Nephron (organoid): ENCODE measurements at regions not wholly inside any gene's neighbourhood (a gene's known extent, or its start where the extent isn't known, plus 50 kb on each side); places are given as distances from the start of the nearest gene placed in this dataset.

Experiments used
- H3K27ac Mint-ChIP-seq, 3 experiments: 2 replicates each; pipeline ENCODE4 v1.8.0; 2020; ENCODE audit warnings: mixed read lengths in 3 of 3, mild to moderate bottlenecking in 2 of 3, moderate library complexity in 1 of 3
- H3K27me3 Mint-ChIP-seq: 2 replicates; pipeline ENCODE4 v1.8.0; 2021; ENCODE audit warnings: low read depth, mild to moderate bottlenecking, moderate library complexity, mixed read lengths
- H3K36me3 Mint-ChIP-seq: 2 replicates; pipeline ENCODE4 v1.8.0; 2020; ENCODE audit warnings: low read depth, mixed read lengths
- H3K4me1 Mint-ChIP-seq: 2 replicates; pipeline ENCODE4 v1.8.0; 2020; ENCODE audit warnings: mixed read lengths
- H3K4me3 Mint-ChIP-seq, 3 experiments: 2 replicates each; pipeline ENCODE4 v1.8.0; 2020; ENCODE audit warnings: mild to moderate bottlenecking in 3 of 3, mixed read lengths in 3 of 3, moderate library complexity in 2 of 3
- H3K9me3 Mint-ChIP-seq: 2 replicates; pipeline ENCODE4 v1.8.0; 2020; ENCODE audit warnings: mixed read lengths
- TF ChIP-seq, protein P1 (sequence below), 3 experiments: fragments of 200-600 bp; sonication (generic); IDR thresholded peaks; one replicate each; pipeline ENCODE4 v1.5.0; 2021; ENCODE audit warnings: antibody characterized with exemption in 3 of 3; ENCODE audit not compliant: unreplicated experiment in 3 of 3

DNA sequence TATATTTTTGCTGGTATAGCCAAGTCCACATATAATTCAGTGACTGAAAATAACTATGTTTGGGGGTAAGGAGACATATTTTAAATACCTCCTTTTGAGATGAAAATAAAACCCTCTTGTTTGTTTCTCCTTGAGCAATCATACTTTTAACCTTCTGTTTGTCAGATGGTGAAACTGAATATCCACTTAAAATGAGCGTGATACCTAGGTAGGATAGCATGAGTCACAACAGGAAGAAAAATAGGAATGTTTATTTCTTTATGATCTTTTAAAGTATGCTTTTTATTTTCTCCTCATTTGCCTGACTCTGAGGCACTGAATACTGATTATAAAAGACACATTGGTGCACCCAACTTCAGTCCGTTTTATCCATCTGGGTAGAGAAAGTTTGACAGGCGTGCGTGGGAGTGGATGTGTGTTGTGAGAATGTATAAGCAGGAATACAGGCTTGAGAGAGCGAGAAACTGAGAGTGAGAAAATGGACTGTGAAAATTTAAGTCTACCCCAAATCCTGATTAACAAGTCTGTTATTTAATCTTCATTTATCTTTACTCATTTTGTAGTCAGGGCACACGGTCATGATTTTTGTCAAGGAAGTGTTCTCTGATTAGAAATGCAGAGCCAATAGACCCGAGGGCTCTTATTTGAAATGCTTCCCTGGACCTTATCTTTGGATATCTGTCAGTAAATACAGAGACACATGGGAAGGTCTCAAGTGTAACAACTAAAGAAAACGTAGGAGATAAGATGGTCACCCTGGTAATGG lies 62.1 kb upstream of the ANTXR2 start:
- no peak overlapping the region for H3K4me3 Mint-ChIP-seq
- no peaks in the 10 kb centered on the region for H3K27me3 Mint-ChIP-seq
- TF ChIP-seq, protein P1, sequence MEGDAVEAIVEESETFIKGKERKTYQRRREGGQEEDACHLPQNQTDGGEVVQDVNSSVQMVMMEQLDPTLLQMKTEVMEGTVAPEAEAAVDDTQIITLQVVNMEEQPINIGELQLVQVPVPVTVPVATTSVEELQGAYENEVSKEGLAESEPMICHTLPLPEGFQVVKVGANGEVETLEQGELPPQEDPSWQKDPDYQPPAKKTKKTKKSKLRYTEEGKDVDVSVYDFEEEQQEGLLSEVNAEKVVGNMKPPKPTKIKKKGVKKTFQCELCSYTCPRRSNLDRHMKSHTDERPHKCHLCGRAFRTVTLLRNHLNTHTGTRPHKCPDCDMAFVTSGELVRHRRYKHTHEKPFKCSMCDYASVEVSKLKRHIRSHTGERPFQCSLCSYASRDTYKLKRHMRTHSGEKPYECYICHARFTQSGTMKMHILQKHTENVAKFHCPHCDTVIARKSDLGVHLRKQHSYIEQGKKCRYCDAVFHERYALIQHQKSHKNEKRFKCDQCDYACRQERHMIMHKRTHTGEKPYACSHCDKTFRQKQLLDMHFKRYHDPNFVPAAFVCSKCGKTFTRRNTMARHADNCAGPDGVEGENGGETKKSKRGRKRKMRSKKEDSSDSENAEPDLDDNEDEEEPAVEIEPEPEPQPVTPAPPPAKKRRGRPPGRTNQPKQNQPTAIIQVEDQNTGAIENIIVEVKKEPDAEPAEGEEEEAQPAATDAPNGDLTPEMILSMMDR (IDR thresholded peaks at IDR 0.05; ENCODE audit: unreplicated experiment in 3 of 3), result no peak
- H3K4me1 Mint-ChIP-seq, result no peaks in the 10 kb centered on the region
- no peak overlapping the region for H3K27ac Mint-ChIP-seq
- H3K36me3 Mint-ChIP-seq, result no peaks in the 10 kb centered on the region
- no peaks in the 10 kb centered on the region for H3K9me3 Mint-ChIP-seq

DNA sequence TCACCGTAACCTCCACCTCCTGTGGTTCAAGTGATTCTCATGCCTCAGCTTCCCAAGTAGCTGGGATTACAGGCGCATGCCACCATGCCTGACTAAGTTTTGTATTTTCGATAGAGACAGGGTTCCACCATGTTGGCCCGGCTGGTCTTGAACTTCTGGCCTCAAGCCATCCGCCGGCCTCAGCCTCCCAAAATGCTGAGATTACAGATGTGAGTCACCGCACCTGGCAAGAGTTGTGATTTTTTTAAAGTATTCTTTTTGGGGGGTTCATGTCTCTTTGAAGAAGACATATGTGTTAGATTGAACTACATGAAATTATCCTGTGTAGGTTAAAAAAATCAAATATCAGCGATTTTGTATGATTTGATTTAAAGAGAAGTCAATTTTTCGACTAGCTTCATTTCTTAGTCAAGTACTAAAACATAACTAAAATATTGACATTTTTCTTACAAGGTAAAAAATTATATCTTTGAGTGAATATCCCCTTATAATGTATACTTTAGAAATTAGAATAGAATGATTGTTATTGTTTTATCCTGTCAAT lies 60.3 kb upstream of the ANTXR2 start:
- H3K4me1 Mint-ChIP-seq, result no peaks in the 10 kb centered on the region
- TF ChIP-seq, protein P1 (IDR thresholded peaks at IDR 0.05; ENCODE audit: unreplicated experiment in 3 of 3), result no peak
- H3K27me3 Mint-ChIP-seq, result no peaks in the 10 kb centered on the region
- no peak overlapping the region for H3K4me3 Mint-ChIP-seq
- H3K27ac Mint-ChIP-seq, result no peak overlapping the region
- H3K36me3 Mint-ChIP-seq, result no peaks in the 10 kb centered on the region
- H3K9me3 Mint-ChIP-seq, result no peaks in the 10 kb centered on the region

DNA sequence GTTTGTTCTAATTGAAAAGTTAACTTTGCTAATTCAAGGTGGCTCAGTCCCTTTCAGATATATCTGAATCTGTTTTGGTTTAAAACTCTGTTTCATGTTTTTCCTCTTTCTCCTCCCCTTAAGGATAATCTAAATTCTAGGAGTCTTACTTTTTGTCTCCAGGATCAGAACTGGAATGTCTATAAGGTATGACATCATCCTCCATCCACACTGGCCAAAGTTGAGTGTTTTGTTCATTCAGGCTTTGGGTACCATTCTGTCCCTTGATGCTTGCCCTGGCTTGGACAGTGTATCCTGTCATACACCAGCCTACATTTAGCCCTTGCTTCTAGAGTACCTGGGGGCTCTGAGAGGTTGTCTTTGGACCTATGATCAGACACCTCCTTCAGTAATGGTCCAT lies 56.8 kb upstream of the ANTXR2 start:
- Mint-ChIP-seq H3K36me3 (no peaks in the 10 kb centered on the region), H3K9me3 (no peaks in the 10 kb centered on the region), H3K27ac (no peak overlapping the region), H3K4me3 (no peak overlapping the region), H3K4me1 (no peaks in the 10 kb centered on the region), H3K27me3 (no peaks in the 10 kb centered on the region)
- TF ChIP-seq, protein P1 (IDR thresholded peaks at IDR 0.05; ENCODE audit: unreplicated experiment in 3 of 3), result no peak

DNA sequence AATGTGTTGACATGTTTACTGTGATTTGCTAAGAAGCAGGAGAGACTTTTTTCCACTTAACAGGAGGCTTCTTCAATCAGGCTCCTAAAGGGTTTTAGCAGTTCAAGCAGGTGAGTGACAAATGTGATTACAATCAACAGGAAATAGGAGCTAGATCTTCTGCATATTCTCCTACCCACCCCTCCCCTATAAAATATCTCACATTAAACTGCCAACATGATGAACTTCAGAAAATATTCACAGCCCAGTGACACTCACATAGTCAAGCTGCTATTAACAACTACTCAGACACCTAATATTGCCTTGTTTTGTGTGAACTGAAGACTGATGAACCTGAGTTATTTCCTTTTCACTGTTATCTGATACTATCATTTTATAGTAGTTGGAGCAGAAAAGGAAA lies 55.9 kb upstream of the ANTXR2 start:
- Mint-ChIP-seq H3K36me3 (no peaks in the 10 kb centered on the region), H3K27me3 (no peaks in the 10 kb centered on the region), H3K4me3 (no peak overlapping the region), H3K4me1 (no peaks in the 10 kb centered on the region), H3K9me3 (no peaks in the 10 kb centered on the region), H3K27ac (no peak overlapping the region)
- TF ChIP-seq, protein P1 (IDR thresholded peaks at IDR 0.05; ENCODE audit: unreplicated experiment in 3 of 3), result no peak

DNA sequence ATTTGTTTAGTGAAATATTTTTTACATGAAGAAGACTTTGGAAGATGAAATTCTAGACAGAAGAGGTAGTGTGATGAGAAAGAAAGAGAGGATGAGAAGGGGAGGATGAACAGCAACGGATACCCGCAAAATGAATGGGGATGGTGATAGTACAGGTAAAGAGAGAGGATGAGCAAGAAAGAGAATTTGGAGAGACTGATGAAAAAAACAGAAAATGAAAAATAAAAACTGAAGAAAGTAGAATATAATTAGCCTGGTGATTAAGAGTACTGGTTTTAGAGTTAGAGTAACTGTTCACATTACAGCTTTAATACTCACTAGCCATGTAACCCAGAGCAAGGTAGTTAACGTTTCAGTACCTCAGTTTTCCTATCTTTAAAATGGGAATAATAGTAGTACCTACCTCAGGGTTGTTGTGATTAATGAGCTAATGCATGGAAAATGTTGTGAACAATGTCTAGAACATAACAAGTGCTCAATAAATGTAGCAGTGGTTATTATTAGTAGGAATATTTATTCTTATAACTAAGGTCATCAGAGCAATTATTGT lies 54.9 kb upstream of the ANTXR2 start:
- TF ChIP-seq, protein P1 (IDR thresholded peaks at IDR 0.05; ENCODE audit: unreplicated experiment in 3 of 3), result no peak
- H3K36me3 Mint-ChIP-seq, result no peaks in the 10 kb centered on the region
- no peak overlapping the region for H3K27ac Mint-ChIP-seq
- H3K4me1 Mint-ChIP-seq, result no peaks in the 10 kb centered on the region
- H3K4me3 Mint-ChIP-seq, result no peak overlapping the region
- H3K9me3 Mint-ChIP-seq, result no peaks in the 10 kb centered on the region
- H3K27me3 Mint-ChIP-seq, result no peaks in the 10 kb centered on the region

DNA sequence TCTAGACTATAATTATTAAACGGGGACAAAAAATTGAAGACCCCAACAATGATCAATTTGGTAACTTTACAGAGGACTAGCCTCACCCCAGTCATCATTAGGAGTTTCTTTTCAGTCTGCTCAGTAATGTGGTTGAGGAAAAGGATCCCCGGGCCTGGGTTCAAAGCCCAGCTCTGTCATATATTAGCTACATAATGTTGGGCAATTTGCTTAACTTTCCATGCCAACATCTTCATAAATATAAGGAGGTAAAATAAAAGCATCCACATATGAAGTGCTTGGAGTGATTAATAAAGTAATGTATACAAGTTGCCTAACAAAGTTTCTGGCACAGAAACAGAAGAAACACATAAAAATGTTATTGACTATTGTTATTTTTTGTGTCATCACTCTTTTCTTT lies 53.4 kb upstream of the ANTXR2 start:
- TF ChIP-seq, protein P1 (IDR thresholded peaks at IDR 0.05; ENCODE audit: unreplicated experiment in 3 of 3), result no peak
- no peaks in the 10 kb centered on the region for H3K4me1 Mint-ChIP-seq
- no peaks in the 10 kb centered on the region for H3K27me3 Mint-ChIP-seq
- no peaks in the 10 kb centered on the region for H3K36me3 Mint-ChIP-seq
- H3K4me3 Mint-ChIP-seq, result no peak overlapping the region
- H3K27ac Mint-ChIP-seq, result no peak overlapping the region
- H3K9me3 Mint-ChIP-seq, result no peaks in the 10 kb centered on the region
